H1 (cell line): ENCODE measurements at regions not wholly inside any gene's neighbourhood (a gene's known extent, or its start where the extent isn't known, plus 50 kb on each side); places are given as distances from the start of the nearest gene placed in this dataset.

Source experiments
- CHD2 ChIP-seq: IDR thresholded peaks from 2 replicates; pipeline ENCODE4 v1.6.1; 2012; ENCODE audit warnings: low read length, improper control_type of control experiment

GRCh38 chr1:214228976-214229375, 52.0 kb upstream of the SMYD2 start (continued):
- TF ChIP-seq CHD2: no peak
